HCT116 (cell line): ENCODE measurements at regions not wholly inside any gene's neighbourhood (a gene's known extent, or its start where the extent isn't known, plus 50 kb on each side); places are given as distances from the start of the nearest gene placed in this dataset.

ENCODE experiments used
- ATAC-seq: fragments of 200-7000 bp; cut with Tn5 transposase; 2 replicates; pipeline ENCODE4 v1.9.1; 2020; ENCODE audit warnings: mild to moderate bottlenecking, moderate library complexity
- BruUV-seq: library from RNA; stranded (reverse); fragments of 400-500 nt; replicated peaks from 2 replicates; lab custom pipeline; 2021; lab: Mats Ljungman, UMichigan
- CTCF ChIA-PET: fragments of 300-600 bp; sonication (Branson Sonifier 250); formaldehyde crosslinking; loops from one replicate; lab custom pipeline; 2021; ENCODE audit warnings: antibody characterized with exemption; lab: Charles Lee
- POLR2A ChIA-PET: fragments of 300-600, 350-600 bp; sonication (Branson Sonifier 250); formaldehyde crosslinking; loops from one replicate; lab custom pipeline; 2021; ENCODE audit warnings: antibody characterized with exemption; lab: Charles Lee
- RAD21 ChIA-PET, 2 experiments: fragments of 300-600 bp; sonication (Branson Sonifier 250); formaldehyde crosslinking; loops; one replicate each; lab custom pipeline; 2023; ENCODE audit warnings: low total read pairs in 2 of 2; ENCODE audit not compliant: uncharacterized antibody in 2 of 2, unreplicated experiment in 2 of 2, low non-redundant PET in 1 of 2; lab: Charles Lee
- DNase-seq: peaks from one replicate; pipeline ENCODE4 v3.0.0-alpha.2; 2010; ENCODE audit warnings: low read depth, low spot score
- H2AFZ ChIP-seq: fragments of 200-600 bp; shearing (Covaris generic), sonication (generic); 2 replicates; pipeline ENCODE4 v1.6.1; 2017; ENCODE audit warnings: low read depth, mixed run types, mixed read lengths, antibody characterized with exemption, low read length; ENCODE audit not compliant: poor library complexity, severe bottlenecking
- H3K27ac ChIP-seq: 2 replicates; pipeline ENCODE4 v1.5.1; 2012; ENCODE audit warnings: low read depth, low read length
- H3K27me3 ChIP-seq: fragments of 200-600 bp; sonication (generic); 2 replicates; pipeline ENCODE4 v1.6.1; 2016; ENCODE audit warnings: mixed run types, low read length, mixed read lengths; ENCODE audit not compliant: insufficient read depth
- H3K36me3 ChIP-seq, 2 experiments: fragments of 200-500 bp in 1 of 2; fragments of 200-600 bp in 1 of 2; sonication (Bioruptor generic) in 1 of 2; sonication (generic) in 1 of 2; 2 replicates each; pipeline versions ENCODE4 v1.5.1 to v1.6.1; 2014 to 2016; ENCODE audit warnings: low read length in 2 of 2, inconsistent platforms in 1 of 2, mixed read lengths in 1 of 2, mixed run types in 1 of 2; ENCODE audit not compliant: insufficient read depth in 2 of 2, control insufficient read depth in 1 of 2
- H3K4me1 ChIP-seq, 2 experiments: fragments of 200-600 bp in 1 of 2; sonication (generic) in 1 of 2; 2 replicates each; pipeline versions ENCODE4 v1.5.1 to v1.6.1; 2012 to 2017; ENCODE audit warnings: low read length in 2 of 2, inconsistent platforms in 1 of 2, mild to moderate bottlenecking in 1 of 2, mixed read lengths in 1 of 2, mixed run types in 1 of 2, moderate library complexity in 1 of 2; ENCODE audit not compliant: insufficient read depth in 2 of 2, control insufficient read depth in 1 of 2
- H3K4me2 ChIP-seq: fragments of 200-600 bp; sonication (generic); 2 replicates; pipeline ENCODE4 v1.6.1; 2017; ENCODE audit warnings: mixed run types, low read length, mixed read lengths
- H3K4me3 ChIP-seq, 2 experiments: fragments of 200-600 bp in 1 of 2; sonication (generic) in 1 of 2; replicated peaks in 1 of 2; 2 replicates each; pipeline ENCODE4 v1.5.1; 2011 to 2016; ENCODE audit warnings: low read length in 2 of 2, control low read depth in 1 of 2, low read depth in 1 of 2, mild to moderate bottlenecking in 1 of 2, mixed read lengths in 1 of 2, mixed run types in 1 of 2
- H3K79me2 ChIP-seq: fragments of 200-600 bp; sonication (generic); 2 replicates; pipeline ENCODE4 v1.6.1; 2017; ENCODE audit warnings: mild to moderate bottlenecking, mixed run types, low read length, moderate library complexity, mixed read lengths; ENCODE audit not compliant: insufficient read depth
- H3K9ac ChIP-seq: fragments of 200-600 bp; sonication (generic); 2 replicates; pipeline ENCODE4 v1.6.1; 2016; ENCODE audit warnings: low read length, mixed read lengths
- H3K9me2 ChIP-seq: fragments of 200-600 bp; sonication (generic), shearing (Covaris generic); 2 replicates; pipeline ENCODE4 v1.6.1; 2017; ENCODE audit warnings: mixed run types, mild to moderate bottlenecking, moderate library complexity; ENCODE audit not compliant: insufficient read depth
- H3K9me3 ChIP-seq, 2 experiments: fragments of 200-500 bp in 1 of 2; fragments of 200-600 bp in 1 of 2; sonication (Bioruptor generic) in 1 of 2; sonication (generic) in 1 of 2; 2 replicates each; pipeline ENCODE4 v1.6.1; 2014 to 2017; ENCODE audit warnings: low read length in 2 of 2, mixed read lengths in 2 of 2, inconsistent platforms in 1 of 2, low read depth in 1 of 2, mild to moderate bottlenecking in 1 of 2, mixed run types in 1 of 2, moderate library complexity in 1 of 2; ENCODE audit not compliant: control insufficient read depth in 1 of 2, insufficient read depth in 1 of 2
- H4K20me1 ChIP-seq: fragments of 200-600 bp; sonication (generic), shearing (Covaris generic); 2 replicates; pipeline ENCODE4 v1.6.1; 2017; ENCODE audit warnings: mixed run types, mild to moderate bottlenecking, moderate library complexity; ENCODE audit not compliant: insufficient read depth
- CBX3 ChIP-seq: IDR thresholded peaks from 2 replicates; pipeline ENCODE4 v1.6.1; 2012; ENCODE audit warnings: low read depth
- CEBPB ChIP-seq: IDR thresholded peaks from 2 replicates; pipeline ENCODE4 v1.6.1; 2012; ENCODE audit warnings: low read depth
- EGR1 ChIP-seq: IDR thresholded peaks from 2 replicates; pipeline ENCODE4 v1.6.1; 2012; ENCODE audit warnings: low read depth
- FOSL1 ChIP-seq: IDR thresholded peaks from 2 replicates; pipeline ENCODE4 v1.6.1; 2012; ENCODE audit warnings: low read depth
- POLR2A ChIP-seq: IDR thresholded peaks from 2 replicates; pipeline ENCODE4 v1.7.0; 2011; ENCODE audit warnings: borderline replicate concordance; ENCODE audit not compliant: insufficient read depth, insufficient read length; ENCODE audit errors: extremely low read depth
- POLR2AphosphoS5 ChIP-seq: IDR thresholded peaks from 2 replicates; pipeline ENCODE4 v1.6.1; 2011; ENCODE audit warnings: mild to moderate bottlenecking, low read depth, low read length, moderate library complexity
- RAD21 ChIP-seq: IDR thresholded peaks from 2 replicates; pipeline ENCODE4 v1.6.1; 2012; ENCODE audit warnings: low read depth, mild to moderate bottlenecking
- SP1 ChIP-seq: IDR thresholded peaks from 2 replicates; pipeline ENCODE4 v1.6.1; 2012; ENCODE audit warnings: low read depth
- SRF ChIP-seq: IDR thresholded peaks from 2 replicates; pipeline ENCODE4 v1.6.1; 2012; ENCODE audit warnings: low read depth
- TCF7L2 ChIP-seq: IDR thresholded peaks from 2 replicates; pipeline ENCODE4 v1.7.0; 2011; ENCODE audit warnings: borderline replicate concordance, inconsistent platforms; ENCODE audit not compliant: insufficient read depth, insufficient read length; ENCODE audit errors: extremely low read depth
- ZFX ChIP-seq: fragments of 450-650 bp; IDR thresholded peaks from 2 replicates; pipeline ENCODE4 v1.6.1; 2017
- intact Hi-C: fragments of 100-400 bp; cut with micrococcal nuclease; formaldehyde crosslinking; loops from 2 replicates; pipeline ENCODE4 v1.10.0; 2022

GRCh38 chr5:125313555-125313954, 567.1 kb upstream of the ZNF608 start:
- CTCF ChIA-PET = no interaction called here
- intact Hi-C loops = no loop called here
- POLR2A ChIA-PET = no interaction called here

GRCh38 chr5:125315306-125315705, 568.9 kb upstream of the ZNF608 start:
- no peaks in the 10 kb centered on the region for H3K9me3 ChIP-seq
- no peak overlapping the region for H3K27ac ChIP-seq
- no peaks in the 10 kb centered on the region for H3K36me3 ChIP-seq
- no peak for DNase-seq
- H3K9ac ChIP-seq = no peak overlapping the region
- TF ChIP-seq TCF7L2 (no peak), POLR2AphosphoS5 (no peak), SRF (no peak), FOSL1 (no peak), CEBPB (no peak), SP1 (no peak), RAD21 (no peak), EGR1 (no peak), CBX3 (no peak), ZFX (no peak)
- TF ChIP-seq, all 23 proteins: peak for 0
- ChIA-PET POLR2A (no interaction called here), CTCF (no interaction called here), RAD21 (no interaction called here)
- intact Hi-C loops = no loop called here
- Histone ChIP-seq H3K4me1 (peaks cover 0 to 9% of the 10 kb centered on the region in 2 experiments; a peak in 2 of 4 replicates), H3K79me2 (no peaks in the 10 kb centered on the region), H4K20me1 (no peaks in the 10 kb centered on the region), H3K27me3 (no peaks in the 10 kb centered on the region), H3K4me2 (no peak overlapping the region), H3K4me3 (no peak overlapping the region), H3K9me2 (no peaks in the 10 kb centered on the region), H2AFZ (no peak overlapping the region)
- BruUV-seq = no TSS peak
- no peak for ATAC-seq

More at GRCh38 chr5:125313555-125313954, 567.1 kb upstream of the ZNF608 start:
- no peaks in the 10 kb centered on the region for H3K79me2 ChIP-seq
- no peak overlapping the region for H3K27ac ChIP-seq
- TF ChIP-seq POLR2A = no peak
- peaks cover 0 to 9% of the 10 kb centered on the region in 2 experiments; a peak in 2 of 4 replicates for H3K4me1 ChIP-seq
- ATAC-seq (no peak), DNase-seq (no peak)
- no peak overlapping the region for H3K4me3 ChIP-seq
- no peak overlapping the region for H3K4me2 ChIP-seq
- RAD21 ChIA-PET = no interaction called here
- no TSS peak for BruUV-seq
- no peaks in the 10 kb centered on the region for H3K27me3 ChIP-seq
- no peaks in the 10 kb centered on the region for H3K9me2 ChIP-seq
- H3K36me3 ChIP-seq = no peaks in the 10 kb centered on the region
- no peak overlapping the region for H3K9ac ChIP-seq
- no peaks in the 10 kb centered on the region for H4K20me1 ChIP-seq
- no peaks in the 10 kb centered on the region for H3K9me3 ChIP-seq
- no peak overlapping the region for H2AFZ ChIP-seq
